H1 (cell line): ENCODE measurements at regions not wholly inside any gene's neighbourhood (a gene's known extent, or its start where the extent isn't known, plus 50 kb on each side); places are given as distances from the start of the nearest gene placed in this dataset.

Experiments
- BRCA1 ChIP-seq: IDR thresholded peaks from 2 replicates; pipeline ENCODE4 v1.6.1; 2012; ENCODE audit warnings: low read depth, low read length, improper control_type of control experiment
- CREB1 ChIP-seq: IDR thresholded peaks from 2 replicates; pipeline ENCODE4 v1.6.1; 2012; ENCODE audit warnings: inconsistent platforms
- EZH2 ChIP-seq: fragments of 200-600 bp; sonication (generic); IDR thresholded peaks from 2 replicates; pipeline ENCODE4 v1.7.1; 2012; ENCODE audit warnings: low read depth, mild to moderate bottlenecking, moderate library complexity, low read length, inconsistent platforms; ENCODE audit not compliant: severe bottlenecking
- NANOG ChIP-seq: IDR thresholded peaks from 2 replicates; pipeline ENCODE4 v1.6.1; 2011; ENCODE audit warnings: low read length, low read depth, mild to moderate bottlenecking, inconsistent platforms; ENCODE audit not compliant: insufficient read depth, poor library complexity, severe bottlenecking
- PHF8 ChIP-seq: fragments of 200-600 bp; sonication (generic); conservative IDR thresholded peaks from 2 replicates; pipeline ENCODE4 v1.7.1; 2012; ENCODE audit warnings: low read depth, mild to moderate bottlenecking, inconsistent platforms, low read length, moderate library complexity
- POU5F1 ChIP-seq: IDR thresholded peaks from 2 replicates; pipeline ENCODE4 v1.6.1; 2011; ENCODE audit warnings: low read depth, mild to moderate bottlenecking, low read length, moderate library complexity
- SIN3A ChIP-seq, 2 experiments: IDR thresholded peaks in 1 of 2; conservative IDR thresholded peaks in 1 of 2; 2 replicates each; pipeline ENCODE4 v1.6.1; 2011 to 2012; ENCODE audit warnings: low read length in 2 of 2, improper control_type of control experiment in 1 of 2, low read depth in 1 of 2, mild to moderate bottlenecking in 1 of 2
- TAF1 ChIP-seq: IDR thresholded peaks from 2 replicates; pipeline ENCODE4 v1.6.1; 2011; ENCODE audit warnings: mild to moderate bottlenecking, low read depth, low read length
- TBP ChIP-seq: IDR thresholded peaks from 2 replicates; pipeline ENCODE4 v1.6.1; 2011; ENCODE audit warnings: low read depth, low read length, improper control_type of control experiment
- TCF12 ChIP-seq: IDR thresholded peaks from 2 replicates; pipeline ENCODE4 v1.6.1; 2011; ENCODE audit warnings: low read depth, mild to moderate bottlenecking, low read length
- TF ChIP-seq, protein P1 (sequence below): fragments of 300-600 bp; sonication (generic); IDR thresholded peaks from 2 replicates; pipeline ENCODE4 v1.7.1; 2012; ENCODE audit warnings: low read length, moderate library complexity, mild to moderate bottlenecking, inconsistent platforms; ENCODE audit not compliant: insufficient replicate concordance
- TF ChIP-seq, protein P2 (sequence below): IDR thresholded peaks from 2 replicates; pipeline ENCODE4 v1.6.1; 2011; ENCODE audit warnings: low read depth, mild to moderate bottlenecking, low read length; ENCODE audit not compliant: insufficient read depth

DNA sequence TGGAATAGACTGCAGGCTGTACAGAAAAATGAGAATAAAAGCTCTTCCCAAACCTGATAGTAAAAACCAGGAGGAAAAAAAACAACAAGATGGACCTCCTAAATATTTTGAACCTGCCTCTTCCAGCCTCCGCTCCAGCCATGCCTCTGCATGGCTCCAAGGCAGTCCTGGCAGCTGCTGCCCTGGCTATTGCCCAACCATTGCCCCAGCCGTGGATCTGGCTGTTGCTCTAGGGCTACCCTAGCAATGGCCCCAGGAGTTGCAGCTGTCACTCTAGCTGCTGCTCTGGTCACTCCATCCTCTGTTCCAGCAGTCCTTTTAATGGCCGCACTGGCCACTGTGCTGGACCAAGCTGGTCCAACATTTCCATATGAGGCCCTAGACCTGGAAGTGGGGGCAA is 1756.0 kb downstream of the C4orf33 start (continued):
- TF ChIP-seq, protein P1, sequence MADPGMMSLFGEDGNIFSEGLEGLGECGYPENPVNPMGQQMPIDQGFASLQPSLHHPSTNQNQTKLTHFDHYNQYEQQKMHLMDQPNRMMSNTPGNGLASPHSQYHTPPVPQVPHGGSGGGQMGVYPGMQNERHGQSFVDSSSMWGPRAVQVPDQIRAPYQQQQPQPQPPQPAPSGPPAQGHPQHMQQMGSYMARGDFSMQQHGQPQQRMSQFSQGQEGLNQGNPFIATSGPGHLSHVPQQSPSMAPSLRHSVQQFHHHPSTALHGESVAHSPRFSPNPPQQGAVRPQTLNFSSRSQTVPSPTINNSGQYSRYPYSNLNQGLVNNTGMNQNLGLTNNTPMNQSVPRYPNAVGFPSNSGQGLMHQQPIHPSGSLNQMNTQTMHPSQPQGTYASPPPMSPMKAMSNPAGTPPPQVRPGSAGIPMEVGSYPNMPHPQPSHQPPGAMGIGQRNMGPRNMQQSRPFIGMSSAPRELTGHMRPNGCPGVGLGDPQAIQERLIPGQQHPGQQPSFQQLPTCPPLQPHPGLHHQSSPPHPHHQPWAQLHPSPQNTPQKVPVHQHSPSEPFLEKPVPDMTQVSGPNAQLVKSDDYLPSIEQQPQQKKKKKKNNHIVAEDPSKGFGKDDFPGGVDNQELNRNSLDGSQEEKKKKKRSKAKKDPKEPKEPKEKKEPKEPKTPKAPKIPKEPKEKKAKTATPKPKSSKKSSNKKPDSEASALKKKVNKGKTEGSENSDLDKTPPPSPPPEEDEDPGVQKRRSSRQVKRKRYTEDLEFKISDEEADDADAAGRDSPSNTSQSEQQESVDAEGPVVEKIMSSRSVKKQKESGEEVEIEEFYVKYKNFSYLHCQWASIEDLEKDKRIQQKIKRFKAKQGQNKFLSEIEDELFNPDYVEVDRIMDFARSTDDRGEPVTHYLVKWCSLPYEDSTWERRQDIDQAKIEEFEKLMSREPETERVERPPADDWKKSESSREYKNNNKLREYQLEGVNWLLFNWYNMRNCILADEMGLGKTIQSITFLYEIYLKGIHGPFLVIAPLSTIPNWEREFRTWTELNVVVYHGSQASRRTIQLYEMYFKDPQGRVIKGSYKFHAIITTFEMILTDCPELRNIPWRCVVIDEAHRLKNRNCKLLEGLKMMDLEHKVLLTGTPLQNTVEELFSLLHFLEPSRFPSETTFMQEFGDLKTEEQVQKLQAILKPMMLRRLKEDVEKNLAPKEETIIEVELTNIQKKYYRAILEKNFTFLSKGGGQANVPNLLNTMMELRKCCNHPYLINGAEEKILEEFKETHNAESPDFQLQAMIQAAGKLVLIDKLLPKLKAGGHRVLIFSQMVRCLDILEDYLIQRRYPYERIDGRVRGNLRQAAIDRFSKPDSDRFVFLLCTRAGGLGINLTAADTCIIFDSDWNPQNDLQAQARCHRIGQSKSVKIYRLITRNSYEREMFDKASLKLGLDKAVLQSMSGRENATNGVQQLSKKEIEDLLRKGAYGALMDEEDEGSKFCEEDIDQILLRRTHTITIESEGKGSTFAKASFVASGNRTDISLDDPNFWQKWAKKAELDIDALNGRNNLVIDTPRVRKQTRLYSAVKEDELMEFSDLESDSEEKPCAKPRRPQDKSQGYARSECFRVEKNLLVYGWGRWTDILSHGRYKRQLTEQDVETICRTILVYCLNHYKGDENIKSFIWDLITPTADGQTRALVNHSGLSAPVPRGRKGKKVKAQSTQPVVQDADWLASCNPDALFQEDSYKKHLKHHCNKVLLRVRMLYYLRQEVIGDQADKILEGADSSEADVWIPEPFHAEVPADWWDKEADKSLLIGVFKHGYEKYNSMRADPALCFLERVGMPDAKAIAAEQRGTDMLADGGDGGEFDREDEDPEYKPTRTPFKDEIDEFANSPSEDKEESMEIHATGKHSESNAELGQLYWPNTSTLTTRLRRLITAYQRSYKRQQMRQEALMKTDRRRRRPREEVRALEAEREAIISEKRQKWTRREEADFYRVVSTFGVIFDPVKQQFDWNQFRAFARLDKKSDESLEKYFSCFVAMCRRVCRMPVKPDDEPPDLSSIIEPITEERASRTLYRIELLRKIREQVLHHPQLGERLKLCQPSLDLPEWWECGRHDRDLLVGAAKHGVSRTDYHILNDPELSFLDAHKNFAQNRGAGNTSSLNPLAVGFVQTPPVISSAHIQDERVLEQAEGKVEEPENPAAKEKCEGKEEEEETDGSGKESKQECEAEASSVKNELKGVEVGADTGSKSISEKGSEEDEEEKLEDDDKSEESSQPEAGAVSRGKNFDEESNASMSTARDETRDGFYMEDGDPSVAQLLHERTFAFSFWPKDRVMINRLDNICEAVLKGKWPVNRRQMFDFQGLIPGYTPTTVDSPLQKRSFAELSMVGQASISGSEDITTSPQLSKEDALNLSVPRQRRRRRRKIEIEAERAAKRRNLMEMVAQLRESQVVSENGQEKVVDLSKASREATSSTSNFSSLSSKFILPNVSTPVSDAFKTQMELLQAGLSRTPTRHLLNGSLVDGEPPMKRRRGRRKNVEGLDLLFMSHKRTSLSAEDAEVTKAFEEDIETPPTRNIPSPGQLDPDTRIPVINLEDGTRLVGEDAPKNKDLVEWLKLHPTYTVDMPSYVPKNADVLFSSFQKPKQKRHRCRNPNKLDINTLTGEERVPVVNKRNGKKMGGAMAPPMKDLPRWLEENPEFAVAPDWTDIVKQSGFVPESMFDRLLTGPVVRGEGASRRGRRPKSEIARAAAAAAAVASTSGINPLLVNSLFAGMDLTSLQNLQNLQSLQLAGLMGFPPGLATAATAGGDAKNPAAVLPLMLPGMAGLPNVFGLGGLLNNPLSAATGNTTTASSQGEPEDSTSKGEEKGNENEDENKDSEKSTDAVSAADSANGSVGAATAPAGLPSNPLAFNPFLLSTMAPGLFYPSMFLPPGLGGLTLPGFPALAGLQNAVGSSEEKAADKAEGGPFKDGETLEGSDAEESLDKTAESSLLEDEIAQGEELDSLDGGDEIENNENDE = no peak
- TF ChIP-seq TCF12 (no peak), TBP (no peak), PHF8 (no peak), NANOG (no peak), BRCA1 (no peak), SIN3A (conservative IDR thresholded peaks at IDR 0.05 in 1 of 2, IDR thresholded peaks at IDR 0.05 in 1 of 2; ENCODE audit: low read depth in 1 of 2, low read length in 2 of 2) (no peak), CREB1 (no peak), POU5F1 (no peak), TAF1 (no peak), EZH2 (no peak)
- TF ChIP-seq, protein P2, sequence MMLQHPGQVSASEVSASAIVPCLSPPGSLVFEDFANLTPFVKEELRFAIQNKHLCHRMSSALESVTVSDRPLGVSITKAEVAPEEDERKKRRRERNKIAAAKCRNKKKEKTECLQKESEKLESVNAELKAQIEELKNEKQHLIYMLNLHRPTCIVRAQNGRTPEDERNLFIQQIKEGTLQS = no peak
